ENCODE measurements at regions not wholly inside any gene's neighbourhood (a gene's known extent, or its start where the extent isn't known, plus 50 kb on each side); places are given as distances from the start of the nearest gene placed in this dataset.

- TF ChIP-seq, protein P1, sequence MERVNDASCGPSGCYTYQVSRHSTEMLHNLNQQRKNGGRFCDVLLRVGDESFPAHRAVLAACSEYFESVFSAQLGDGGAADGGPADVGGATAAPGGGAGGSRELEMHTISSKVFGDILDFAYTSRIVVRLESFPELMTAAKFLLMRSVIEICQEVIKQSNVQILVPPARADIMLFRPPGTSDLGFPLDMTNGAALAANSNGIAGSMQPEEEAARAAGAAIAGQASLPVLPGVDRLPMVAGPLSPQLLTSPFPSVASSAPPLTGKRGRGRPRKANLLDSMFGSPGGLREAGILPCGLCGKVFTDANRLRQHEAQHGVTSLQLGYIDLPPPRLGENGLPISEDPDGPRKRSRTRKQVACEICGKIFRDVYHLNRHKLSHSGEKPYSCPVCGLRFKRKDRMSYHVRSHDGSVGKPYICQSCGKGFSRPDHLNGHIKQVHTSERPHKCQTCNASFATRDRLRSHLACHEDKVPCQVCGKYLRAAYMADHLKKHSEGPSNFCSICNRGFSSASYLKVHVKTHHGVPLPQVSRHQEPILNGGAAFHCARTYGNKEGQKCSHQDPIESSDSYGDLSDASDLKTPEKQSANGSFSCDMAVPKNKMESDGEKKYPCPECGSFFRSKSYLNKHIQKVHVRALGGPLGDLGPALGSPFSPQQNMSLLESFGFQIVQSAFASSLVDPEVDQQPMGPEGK (CRISPR knock-in tag; IDR thresholded peaks at IDR 0.05; ENCODE audit: borderline replicate concordance) = no peak
- TF ChIP-seq OSR1 (CRISPR knock-in tag; IDR thresholded peaks at IDR 0.05) (no peak), RARB (CRISPR knock-in tag; IDR thresholded peaks at IDR 0.05) (no peak), ZNF70 (CRISPR knock-in tag; IDR thresholded peaks at IDR 0.05) (no peak), CREB5 (CRISPR knock-in tag; IDR thresholded peaks at IDR 0.05; ENCODE audit: low read depth) (no peak), ARNTL (CRISPR knock-in tag; IDR thresholded peaks at IDR 0.05; ENCODE audit: borderline replicate concordance, low read depth) (no peak), ZFP3 (CRISPR knock-in tag; IDR thresholded peaks at IDR 0.05) (no peak), ISL1 (CRISPR knock-in tag; IDR thresholded peaks at IDR 0.05) (no peak)
- TF ChIP-seq, protein P2, sequence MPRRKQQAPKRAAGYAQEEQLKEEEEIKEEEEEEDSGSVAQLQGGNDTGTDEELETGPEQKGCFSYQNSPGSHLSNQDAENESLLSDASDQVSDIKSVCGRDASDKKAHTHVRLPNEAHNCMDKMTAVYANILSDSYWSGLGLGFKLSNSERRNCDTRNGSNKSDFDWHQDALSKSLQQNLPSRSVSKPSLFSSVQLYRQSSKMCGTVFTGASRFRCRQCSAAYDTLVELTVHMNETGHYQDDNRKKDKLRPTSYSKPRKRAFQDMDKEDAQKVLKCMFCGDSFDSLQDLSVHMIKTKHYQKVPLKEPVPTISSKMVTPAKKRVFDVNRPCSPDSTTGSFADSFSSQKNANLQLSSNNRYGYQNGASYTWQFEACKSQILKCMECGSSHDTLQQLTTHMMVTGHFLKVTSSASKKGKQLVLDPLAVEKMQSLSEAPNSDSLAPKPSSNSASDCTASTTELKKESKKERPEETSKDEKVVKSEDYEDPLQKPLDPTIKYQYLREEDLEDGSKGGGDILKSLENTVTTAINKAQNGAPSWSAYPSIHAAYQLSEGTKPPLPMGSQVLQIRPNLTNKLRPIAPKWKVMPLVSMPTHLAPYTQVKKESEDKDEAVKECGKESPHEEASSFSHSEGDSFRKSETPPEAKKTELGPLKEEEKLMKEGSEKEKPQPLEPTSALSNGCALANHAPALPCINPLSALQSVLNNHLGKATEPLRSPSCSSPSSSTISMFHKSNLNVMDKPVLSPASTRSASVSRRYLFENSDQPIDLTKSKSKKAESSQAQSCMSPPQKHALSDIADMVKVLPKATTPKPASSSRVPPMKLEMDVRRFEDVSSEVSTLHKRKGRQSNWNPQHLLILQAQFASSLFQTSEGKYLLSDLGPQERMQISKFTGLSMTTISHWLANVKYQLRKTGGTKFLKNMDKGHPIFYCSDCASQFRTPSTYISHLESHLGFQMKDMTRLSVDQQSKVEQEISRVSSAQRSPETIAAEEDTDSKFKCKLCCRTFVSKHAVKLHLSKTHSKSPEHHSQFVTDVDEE (CRISPR knock-in tag; IDR thresholded peaks at IDR 0.05) = no peak
- TF ChIP-seq, protein P3, sequence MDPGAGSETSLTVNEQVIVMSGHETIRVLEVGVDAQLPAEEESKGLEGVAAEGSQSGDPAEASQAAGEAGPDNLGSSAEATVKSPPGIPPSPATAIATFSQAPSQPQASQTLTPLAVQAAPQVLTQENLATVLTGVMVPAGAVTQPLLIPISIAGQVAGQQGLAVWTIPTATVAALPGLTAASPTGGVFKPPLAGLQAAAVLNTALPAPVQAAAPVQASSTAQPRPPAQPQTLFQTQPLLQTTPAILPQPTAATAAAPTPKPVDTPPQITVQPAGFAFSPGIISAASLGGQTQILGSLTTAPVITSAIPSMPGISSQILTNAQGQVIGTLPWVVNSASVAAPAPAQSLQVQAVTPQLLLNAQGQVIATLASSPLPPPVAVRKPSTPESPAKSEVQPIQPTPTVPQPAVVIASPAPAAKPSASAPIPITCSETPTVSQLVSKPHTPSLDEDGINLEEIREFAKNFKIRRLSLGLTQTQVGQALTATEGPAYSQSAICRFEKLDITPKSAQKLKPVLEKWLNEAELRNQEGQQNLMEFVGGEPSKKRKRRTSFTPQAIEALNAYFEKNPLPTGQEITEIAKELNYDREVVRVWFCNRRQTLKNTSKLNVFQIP (CRISPR knock-in tag; IDR thresholded peaks at IDR 0.05; ENCODE audit: borderline replicate concordance, low read depth) = no peak
Measured at GRCh38 chr1:30473922-30474817, 249.2 kb downstream of the MATN1 start.
